Neural cell (in vitro differentiated cells): ENCODE measurements at regions not wholly inside any gene's neighbourhood (a gene's known extent, or its start where the extent isn't known, plus 50 kb on each side); places are given as distances from the start of the nearest gene placed in this dataset.

Source experiments
- RAD21 ChIP-seq: fragments of 450-650 bp; conservative IDR thresholded peaks from 2 replicates; pipeline ENCODE4 v1.6.1; 2014; ENCODE audit warnings: antibody characterized with exemption, mild to moderate bottlenecking, moderate library complexity
- TF ChIP-seq, protein P1 (sequence below): IDR thresholded peaks from 2 replicates; pipeline ENCODE4 v1.6.1; 2012; ENCODE audit warnings: borderline replicate concordance

DNA sequence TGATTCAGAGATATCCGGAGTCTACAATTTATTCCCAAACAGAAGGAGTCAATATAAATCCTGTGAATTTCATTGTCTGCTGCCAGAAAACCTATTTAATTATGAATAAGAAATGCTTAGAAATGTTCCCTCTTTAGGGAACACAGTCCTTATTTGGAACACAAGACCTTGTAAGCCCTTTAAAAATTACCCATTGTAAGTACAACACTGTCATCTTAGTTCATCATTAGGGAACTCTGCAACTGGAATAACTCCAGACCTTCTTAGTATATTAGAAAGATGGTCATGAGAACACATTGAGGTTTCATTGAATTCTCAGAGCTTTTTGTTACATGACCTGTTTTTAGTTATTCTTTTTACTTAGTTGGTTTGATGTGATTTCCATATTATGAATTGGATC lies 548.5 kb upstream of the KLF12 start:
- TF ChIP-seq, protein P1, sequence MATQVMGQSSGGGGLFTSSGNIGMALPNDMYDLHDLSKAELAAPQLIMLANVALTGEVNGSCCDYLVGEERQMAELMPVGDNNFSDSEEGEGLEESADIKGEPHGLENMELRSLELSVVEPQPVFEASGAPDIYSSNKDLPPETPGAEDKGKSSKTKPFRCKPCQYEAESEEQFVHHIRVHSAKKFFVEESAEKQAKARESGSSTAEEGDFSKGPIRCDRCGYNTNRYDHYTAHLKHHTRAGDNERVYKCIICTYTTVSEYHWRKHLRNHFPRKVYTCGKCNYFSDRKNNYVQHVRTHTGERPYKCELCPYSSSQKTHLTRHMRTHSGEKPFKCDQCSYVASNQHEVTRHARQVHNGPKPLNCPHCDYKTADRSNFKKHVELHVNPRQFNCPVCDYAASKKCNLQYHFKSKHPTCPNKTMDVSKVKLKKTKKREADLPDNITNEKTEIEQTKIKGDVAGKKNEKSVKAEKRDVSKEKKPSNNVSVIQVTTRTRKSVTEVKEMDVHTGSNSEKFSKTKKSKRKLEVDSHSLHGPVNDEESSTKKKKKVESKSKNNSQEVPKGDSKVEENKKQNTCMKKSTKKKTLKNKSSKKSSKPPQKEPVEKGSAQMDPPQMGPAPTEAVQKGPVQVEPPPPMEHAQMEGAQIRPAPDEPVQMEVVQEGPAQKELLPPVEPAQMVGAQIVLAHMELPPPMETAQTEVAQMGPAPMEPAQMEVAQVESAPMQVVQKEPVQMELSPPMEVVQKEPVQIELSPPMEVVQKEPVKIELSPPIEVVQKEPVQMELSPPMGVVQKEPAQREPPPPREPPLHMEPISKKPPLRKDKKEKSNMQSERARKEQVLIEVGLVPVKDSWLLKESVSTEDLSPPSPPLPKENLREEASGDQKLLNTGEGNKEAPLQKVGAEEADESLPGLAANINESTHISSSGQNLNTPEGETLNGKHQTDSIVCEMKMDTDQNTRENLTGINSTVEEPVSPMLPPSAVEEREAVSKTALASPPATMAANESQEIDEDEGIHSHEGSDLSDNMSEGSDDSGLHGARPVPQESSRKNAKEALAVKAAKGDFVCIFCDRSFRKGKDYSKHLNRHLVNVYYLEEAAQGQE, result no peak
- TF ChIP-seq RAD21, result no peak
